ENCODE measurements at regions not wholly inside any gene's neighbourhood (a gene's known extent, or its start where the extent isn't known, plus 50 kb on each side); places are given as distances from the start of the nearest gene placed in this dataset.
A peak's percentile ranks its signal among the peaks of the same experiment; 100 is the strongest.

GRCh38 chrX:118878977-118879376, 55.4 kb downstream of the ZCCHC12 start:
- H3K4me1 ChIP-seq (ENCODE audit: control extremely low read depth in 1 of 4, control insufficient read depth in 4 of 4, insufficient read depth in 4 of 4, low read length in 3 of 4), result no peaks in the 10 kb centered on the region
- no peak overlapping the region for H3K27ac ChIP-seq (ENCODE audit: insufficient read depth in 1 of 2, low read depth in 1 of 2, low read length in 2 of 2, poor library complexity in 1 of 2, severe bottlenecking in 2 of 2)
- no peaks in the 10 kb centered on the region for H3K36me3 ChIP-seq (ENCODE audit: control insufficient read depth in 4 of 4, insufficient read depth in 4 of 4, low read length in 3 of 4)
- POLR2A ChIA-PET, result no interaction called here
- no peaks in the 10 kb centered on the region for H3K9me3 ChIP-seq (ENCODE audit: control extremely low read depth in 1 of 5, control insufficient read depth in 4 of 5, insufficient read depth in 2 of 5, low read depth in 1 of 5, low read length in 4 of 5)
- no peaks in the 10 kb centered on the region for H3K27me3 ChIP-seq (replicated peaks in 2 of 5; ENCODE audit: control insufficient read depth in 4 of 5, insufficient read depth in 5 of 5, low read length in 4 of 5)
- H3K4me3 ChIP-seq (ENCODE audit: control insufficient read depth in 1 of 7, extremely low read depth in 1 of 7, insufficient read depth in 4 of 7, low read depth in 2 of 7, low read length in 6 of 7), result no peak overlapping the region
- WGBS (ENCODE audit: insufficient coverage), result 94% methylated on average over 24 of the region's 24 CpGs
- CTCF ChIA-PET, result no interaction called here
- no peak for DNase-seq

GRCh38 chrX:118879586-118879985, 56.0 kb downstream of the ZCCHC12 start:
- Histone ChIP-seq H3K9me3 (ENCODE audit: control extremely low read depth in 1 of 5, control insufficient read depth in 4 of 5, insufficient read depth in 2 of 5, low read depth in 1 of 5, low read length in 4 of 5) (no peaks in the 10 kb centered on the region), H3K4me3 (ENCODE audit: control insufficient read depth in 1 of 7, extremely low read depth in 1 of 7, insufficient read depth in 4 of 7, low read depth in 2 of 7, low read length in 6 of 7) (no peak overlapping the region), H3K27me3 (replicated peaks in 2 of 5; ENCODE audit: control insufficient read depth in 4 of 5, insufficient read depth in 5 of 5, low read length in 4 of 5) (no peaks in the 10 kb centered on the region), H3K4me1 (ENCODE audit: control extremely low read depth in 1 of 4, control insufficient read depth in 4 of 4, insufficient read depth in 4 of 4, low read length in 3 of 4) (no peaks in the 10 kb centered on the region), H3K36me3 (ENCODE audit: control insufficient read depth in 4 of 4, insufficient read depth in 4 of 4, low read length in 3 of 4) (no peaks in the 10 kb centered on the region), H3K27ac (ENCODE audit: insufficient read depth in 1 of 2, low read depth in 1 of 2, low read length in 2 of 2, poor library complexity in 1 of 2, severe bottlenecking in 2 of 2) (no peak overlapping the region)
- CTCF ChIA-PET, result no interaction called here
- DNase-seq, result no peak
- POLR2A ChIA-PET, result no interaction called here

- no peaks in the 10 kb centered on the region for H3K36me3 ChIP-seq (ENCODE audit: control insufficient read depth in 4 of 4, insufficient read depth in 4 of 4, low read length in 3 of 4)
- DNase-seq, result no peak
- ChIA-PET CTCF (no interaction called here), POLR2A (no interaction called here)
- no peaks in the 10 kb centered on the region for H3K4me1 ChIP-seq (ENCODE audit: control extremely low read depth in 1 of 4, control insufficient read depth in 4 of 4, insufficient read depth in 4 of 4, low read length in 3 of 4)
- H3K9me3 ChIP-seq (ENCODE audit: control extremely low read depth in 1 of 5, control insufficient read depth in 4 of 5, insufficient read depth in 2 of 5, low read depth in 1 of 5, low read length in 4 of 5), result no peaks in the 10 kb centered on the region
- H3K4me3 ChIP-seq (ENCODE audit: control insufficient read depth in 1 of 7, extremely low read depth in 1 of 7, insufficient read depth in 4 of 7, low read depth in 2 of 7, low read length in 6 of 7), result no peak overlapping the region
- no peak overlapping the region for H3K27ac ChIP-seq (ENCODE audit: insufficient read depth in 1 of 2, low read depth in 1 of 2, low read length in 2 of 2, poor library complexity in 1 of 2, severe bottlenecking in 2 of 2)
- no peaks in the 10 kb centered on the region for H3K27me3 ChIP-seq (replicated peaks in 2 of 5; ENCODE audit: control insufficient read depth in 4 of 5, insufficient read depth in 5 of 5, low read length in 4 of 5)
- WGBS (ENCODE audit: insufficient coverage), result 85% methylated on average over 7 of the region's 7 CpGs
These were observed 60.4 kb downstream of the ZCCHC12 start for GRCh38 chrX:118883994-118884393.

- Histone ChIP-seq H3K4me3 (ENCODE audit: control insufficient read depth in 1 of 7, extremely low read depth in 1 of 7, insufficient read depth in 4 of 7, low read depth in 2 of 7, low read length in 6 of 7) (no peak overlapping the region), H3K27me3 (replicated peaks in 2 of 5; ENCODE audit: control insufficient read depth in 4 of 5, insufficient read depth in 5 of 5, low read length in 4 of 5) (no peaks in the 10 kb centered on the region), H3K27ac (ENCODE audit: insufficient read depth in 1 of 2, low read depth in 1 of 2, low read length in 2 of 2, poor library complexity in 1 of 2, severe bottlenecking in 2 of 2) (no peak overlapping the region), H3K9me3 (ENCODE audit: control extremely low read depth in 1 of 5, control insufficient read depth in 4 of 5, insufficient read depth in 2 of 5, low read depth in 1 of 5, low read length in 4 of 5) (no peaks in the 10 kb centered on the region), H3K36me3 (ENCODE audit: control insufficient read depth in 4 of 4, insufficient read depth in 4 of 4, low read length in 3 of 4) (no peaks in the 10 kb centered on the region), H3K4me1 (ENCODE audit: control extremely low read depth in 1 of 4, control insufficient read depth in 4 of 4, insufficient read depth in 4 of 4, low read length in 3 of 4) (no peaks in the 10 kb centered on the region)
- POLR2A ChIA-PET, result no interaction called here
- WGBS (ENCODE audit: insufficient coverage), result 87% methylated on average over 5 of the region's 11 CpGs
- DNase-seq, result peak in 1 of 3 donors; percentile 3
- CTCF ChIA-PET, result no interaction called here
These were observed 61.0 kb downstream of the ZCCHC12 start for GRCh38 chrX:118884552-118885138.

GRCh38 chrX:118893923-118894322, 70.3 kb downstream of the ZCCHC12 start:
- no peak overlapping the region for H3K4me3 ChIP-seq (ENCODE audit: control insufficient read depth in 1 of 7, extremely low read depth in 1 of 7, insufficient read depth in 4 of 7, low read depth in 2 of 7, low read length in 6 of 7)
- no peak for DNase-seq
- H3K9me3 ChIP-seq (ENCODE audit: control extremely low read depth in 1 of 5, control insufficient read depth in 4 of 5, insufficient read depth in 2 of 5, low read depth in 1 of 5, low read length in 4 of 5), result peaks cover 0 to 10% (median 0%) of the 10 kb centered on the region in 5 experiments
- H3K4me1 ChIP-seq (ENCODE audit: control extremely low read depth in 1 of 4, control insufficient read depth in 4 of 4, insufficient read depth in 4 of 4, low read length in 3 of 4), result no peaks in the 10 kb centered on the region
- POLR2A ChIA-PET, result no interaction called here
- H3K27me3 ChIP-seq (replicated peaks in 2 of 5; ENCODE audit: control insufficient read depth in 4 of 5, insufficient read depth in 5 of 5, low read length in 4 of 5), result no peaks in the 10 kb centered on the region
- CTCF ChIA-PET, result no interaction called here
- no peaks in the 10 kb centered on the region for H3K36me3 ChIP-seq (ENCODE audit: control insufficient read depth in 4 of 4, insufficient read depth in 4 of 4, low read length in 3 of 4)
- H3K27ac ChIP-seq (ENCODE audit: insufficient read depth in 1 of 2, low read depth in 1 of 2, low read length in 2 of 2, poor library complexity in 1 of 2, severe bottlenecking in 2 of 2), result no peak overlapping the region

- H3K4me3 ChIP-seq (ENCODE audit: control insufficient read depth in 1 of 7, extremely low read depth in 1 of 7, insufficient read depth in 4 of 7, low read depth in 2 of 7, low read length in 6 of 7), result no peak overlapping the region
- H3K4me1 ChIP-seq (ENCODE audit: control extremely low read depth in 1 of 4, control insufficient read depth in 4 of 4, insufficient read depth in 4 of 4, low read length in 3 of 4), result no peaks in the 10 kb centered on the region
- POLR2A ChIA-PET, result no interaction called here
- CTCF ChIA-PET, result no interaction called here
- 87% methylated on average over 4 of the region's 4 CpGs for WGBS (ENCODE audit: insufficient coverage)
- no peaks in the 10 kb centered on the region for H3K36me3 ChIP-seq (ENCODE audit: control insufficient read depth in 4 of 4, insufficient read depth in 4 of 4, low read length in 3 of 4)
- H3K9me3 ChIP-seq (ENCODE audit: control extremely low read depth in 1 of 5, control insufficient read depth in 4 of 5, insufficient read depth in 2 of 5, low read depth in 1 of 5, low read length in 4 of 5), result no peaks in the 10 kb centered on the region
- H3K27ac ChIP-seq (ENCODE audit: insufficient read depth in 1 of 2, low read depth in 1 of 2, low read length in 2 of 2, poor library complexity in 1 of 2, severe bottlenecking in 2 of 2), result no peak overlapping the region
- H3K27me3 ChIP-seq (replicated peaks in 2 of 5; ENCODE audit: control insufficient read depth in 4 of 5, insufficient read depth in 5 of 5, low read length in 4 of 5), result peaks cover 0 to 3% (median 0%) of the 10 kb centered on the region in 5 experiments
- no peak for DNase-seq
These were observed 72.4 kb upstream of the LONRF3 start for GRCh38 chrX:118901991-118902390.

GRCh38 chrX:118904218-118904617, 70.2 kb upstream of the LONRF3 start:
- Histone ChIP-seq H3K4me3 (ENCODE audit: control insufficient read depth in 1 of 7, extremely low read depth in 1 of 7, insufficient read depth in 4 of 7, low read depth in 2 of 7, low read length in 6 of 7) (no peak overlapping the region), H3K9me3 (ENCODE audit: control extremely low read depth in 1 of 5, control insufficient read depth in 4 of 5, insufficient read depth in 2 of 5, low read depth in 1 of 5, low read length in 4 of 5) (no peaks in the 10 kb centered on the region), H3K4me1 (ENCODE audit: control extremely low read depth in 1 of 4, control insufficient read depth in 4 of 4, insufficient read depth in 4 of 4, low read length in 3 of 4) (no peaks in the 10 kb centered on the region), H3K27me3 (replicated peaks in 2 of 5; ENCODE audit: control insufficient read depth in 4 of 5, insufficient read depth in 5 of 5, low read length in 4 of 5) (peaks cover 0 to 3% (median 0%) of the 10 kb centered on the region in 5 experiments), H3K36me3 (ENCODE audit: control insufficient read depth in 4 of 4, insufficient read depth in 4 of 4, low read length in 3 of 4) (no peaks in the 10 kb centered on the region), H3K27ac (ENCODE audit: insufficient read depth in 1 of 2, low read depth in 1 of 2, low read length in 2 of 2, poor library complexity in 1 of 2, severe bottlenecking in 2 of 2) (no peak overlapping the region)
- POLR2A ChIA-PET, result interaction anchor here (0.7 kb wide), 1 partner anchor 170 kb away, joined by 7 read pairs; no protein-coding TSS in a partner anchor
- no peak for DNase-seq
- CTCF ChIA-PET, result no interaction called here

Measured in common myeloid progenitor, CD34-positive (primary cell).